SK-N-SH (cell line): ENCODE measurements at regions not wholly inside any gene's neighbourhood (a gene's known extent, or its start where the extent isn't known, plus 50 kb on each side); places are given as distances from the start of the nearest gene placed in this dataset.

Experiments
- CTCF ChIA-PET: fragments of 300-600, 350-600 bp; formaldehyde crosslinking; extraction: SDS; loops from one replicate; lab custom pipeline; 2021; lab: Yijun Ruan, JAX
- POLR2A ChIA-PET: fragments of 350-600 bp; sonication (Branson Sonifier 250); formaldehyde crosslinking; extraction: SDS; loops from one replicate; lab custom pipeline; 2020; ENCODE audit warnings: antibody characterized with exemption, inconsistent platforms; lab: Yijun Ruan, JAX
- DNase-seq: peaks from one replicate; pipeline ENCODE4 v3.0.0; 2012
- H2AFZ ChIP-seq: fragments of 200-600 bp; sonication (generic); 2 replicates; pipeline ENCODE4 v1.8.1; 2016; ENCODE audit warnings: antibody characterized with exemption, mild to moderate bottlenecking, low read depth
- H3F3A ChIP-seq: fragments of 200-600 bp; sonication (generic); replicated peaks from 2 replicates; pipeline ENCODE3; 2016; ENCODE audit warnings: antibody characterized with exemption, mild to moderate bottlenecking; ENCODE audit not compliant: insufficient read depth
- H3K27ac ChIP-seq, 2 experiments: fragments of 200-500 bp in 1 of 2; fragments of 200-600 bp in 1 of 2; sonication (Bioruptor generic) in 1 of 2; sonication (generic), shearing (Covaris generic) in 1 of 2; 2 replicates each; pipeline versions ENCODE4 v1.5.1 to v1.6.1; 2014 to 2016; ENCODE audit warnings: low read depth in 2 of 2, inconsistent platforms in 1 of 2, low read length in 1 of 2, mild to moderate bottlenecking in 1 of 2, mixed read lengths in 1 of 2
- H3K27me3 ChIP-seq: fragments of 200-600 bp; sonication (generic), shearing (Covaris generic); 2 replicates; pipeline ENCODE4 v1.6.1; 2016; ENCODE audit warnings: mixed run types; ENCODE audit not compliant: insufficient read depth
- H3K36me3 ChIP-seq, 2 experiments: fragments of 200-500 bp in 1 of 2; fragments of 200-600 bp in 1 of 2; sonication (Bioruptor generic) in 1 of 2; sonication (generic) in 1 of 2; replicated peaks in 1 of 2; 2 replicates each; pipeline versions ENCODE3 to v1.5.1; 2014 to 2016; ENCODE audit warnings: low read length in 1 of 2, mild to moderate bottlenecking in 1 of 2; ENCODE audit not compliant: insufficient read depth in 2 of 2, control insufficient read depth in 1 of 2
- H3K4me1 ChIP-seq, 2 experiments: fragments of 200-500 bp in 1 of 2; fragments of 200-600 bp in 1 of 2; sonication (Bioruptor generic) in 1 of 2; sonication (generic), shearing (Covaris generic) in 1 of 2; 2 replicates each; pipeline versions ENCODE4 v1.5.1 to v1.6.1; 2014 to 2016; ENCODE audit warnings: low read depth in 1 of 2, low read length in 1 of 2, mixed run types in 1 of 2; ENCODE audit not compliant: insufficient read depth in 2 of 2, control insufficient read depth in 1 of 2
- H3K4me2 ChIP-seq: fragments of 200-600 bp; sonication (generic), shearing (Covaris generic); 2 replicates; pipeline ENCODE4 v1.6.1; 2017; ENCODE audit warnings: mixed run types
- H3K4me3 ChIP-seq, 2 experiments: fragments of 200-500 bp in 1 of 2; fragments of 200-600 bp in 1 of 2; sonication (Bioruptor generic) in 1 of 2; sonication (generic), shearing (Covaris generic) in 1 of 2; 2 replicates each; pipeline versions ENCODE4 v1.5.1 to v1.8.1; 2014 to 2016; ENCODE audit warnings: low read depth in 2 of 2, inconsistent platforms in 1 of 2, low read length in 1 of 2, mild to moderate bottlenecking in 1 of 2, mixed read lengths in 1 of 2, moderate library complexity in 1 of 2
- H3K79me2 ChIP-seq: fragments of 200-600 bp; sonication (generic); 2 replicates; pipeline ENCODE4 v1.8.1; 2017; ENCODE audit warnings: mild to moderate bottlenecking; ENCODE audit not compliant: insufficient read depth
- H3K9ac ChIP-seq: fragments of 200-600 bp; sonication (generic); 2 replicates; pipeline ENCODE4 v1.6.1; 2017; ENCODE audit warnings: mixed run types
- H3K9me2 ChIP-seq: fragments of 200-600 bp; sonication (generic); 2 replicates; pipeline ENCODE4 v1.6.1; 2017; ENCODE audit warnings: mixed run types
- H3K9me3 ChIP-seq: fragments of 200-600 bp; sonication (generic); 2 replicates; pipeline ENCODE4 v1.6.1; 2017; ENCODE audit warnings: mixed run types, mild to moderate bottlenecking, moderate library complexity
- H4K20me1 ChIP-seq: fragments of 200-600 bp; sonication (generic); 2 replicates; pipeline ENCODE4 v1.6.1; 2017; ENCODE audit warnings: mild to moderate bottlenecking, mixed run types; ENCODE audit not compliant: insufficient read depth
- CHD2 ChIP-seq: fragments of 150-350 bp; IDR thresholded peaks from 2 replicates; pipeline ENCODE4 v1.6.1; 2018; ENCODE audit warnings: low read length; ENCODE audit not compliant: partially characterized antibody
- ELF1 ChIP-seq: IDR thresholded peaks from 2 replicates; pipeline ENCODE4 v1.4.0; 2012
- FOXJ3 ChIP-seq: sonication (generic); formaldehyde crosslinking; IDR thresholded peaks from 2 replicates; pipeline ENCODE4 v1.5.1; 2020; ENCODE audit warnings: mild to moderate bottlenecking, missing genetic modification reagents
- GABPA ChIP-seq: IDR thresholded peaks from 2 replicates; pipeline ENCODE4 v1.4.0; 2012; ENCODE audit warnings: low read depth, mild to moderate bottlenecking
- GATA2 ChIP-seq: sonication (generic); formaldehyde crosslinking; IDR thresholded peaks from 2 replicates; pipeline ENCODE4 v1.5.0; 2020; ENCODE audit warnings: mild to moderate bottlenecking, missing genetic modification reagents
- JUND ChIP-seq: IDR thresholded peaks from 2 replicates; pipeline ENCODE4 v1.4.0; 2012
- MEF2A ChIP-seq: IDR thresholded peaks from 2 replicates; pipeline ENCODE4 v1.4.0; 2012; ENCODE audit warnings: low read depth, borderline replicate concordance
- NFIC ChIP-seq: IDR thresholded peaks from 2 replicates; pipeline ENCODE4 v1.4.0; 2012; ENCODE audit warnings: borderline replicate concordance
- SMC3 ChIP-seq: IDR thresholded peaks from 2 replicates; pipeline ENCODE4 v1.6.1; 2012; ENCODE audit warnings: low read depth, low read length, improper control_type of control experiment
- TAF1 ChIP-seq: IDR thresholded peaks from 2 replicates; pipeline ENCODE4 v1.6.1; 2012; ENCODE audit warnings: low read depth, mild to moderate bottlenecking, low read length, moderate library complexity, borderline replicate concordance
- WGBS: methylation state at CpG from one replicate; pipeline ENCODE4 v1.1.6; 2017; ENCODE audit warnings: low lambda C conversion rate; 5-methylcytosine and 5-hydroxymethylcytosine counted together
- TF ChIP-seq, protein P1 (sequence below): fragments of 150-350 bp; IDR thresholded peaks from 2 replicates; pipeline ENCODE4 v1.6.1; 2017; ENCODE audit warnings: antibody characterized with exemption, low read length, low read depth, borderline replicate concordance
- TF ChIP-seq, protein P2 (sequence below): IDR thresholded peaks from 2 replicates; pipeline ENCODE4 v1.4.0; 2012; ENCODE audit warnings: low read depth, borderline replicate concordance
- TF ChIP-seq, protein P3 (sequence below): IDR thresholded peaks from 2 replicates; pipeline ENCODE4 v1.6.1; 2012; ENCODE audit warnings: mild to moderate bottlenecking, low read depth, low read length, moderate library complexity
- TF ChIP-seq, protein P4 (sequence below): IDR thresholded peaks from 2 replicates; pipeline ENCODE4; 2012
- TF ChIP-seq, protein P5 (sequence below): fragments of 150-350 bp; IDR thresholded peaks from 2 replicates; pipeline ENCODE4 v1.6.1; 2016; ENCODE audit warnings: mild to moderate bottlenecking, low read depth, low read length
- TF ChIP-seq, protein P6 (sequence below): IDR thresholded peaks from 2 replicates; pipeline ENCODE4 v1.4.0; 2012; ENCODE audit warnings: low read depth, borderline replicate concordance

DNA sequence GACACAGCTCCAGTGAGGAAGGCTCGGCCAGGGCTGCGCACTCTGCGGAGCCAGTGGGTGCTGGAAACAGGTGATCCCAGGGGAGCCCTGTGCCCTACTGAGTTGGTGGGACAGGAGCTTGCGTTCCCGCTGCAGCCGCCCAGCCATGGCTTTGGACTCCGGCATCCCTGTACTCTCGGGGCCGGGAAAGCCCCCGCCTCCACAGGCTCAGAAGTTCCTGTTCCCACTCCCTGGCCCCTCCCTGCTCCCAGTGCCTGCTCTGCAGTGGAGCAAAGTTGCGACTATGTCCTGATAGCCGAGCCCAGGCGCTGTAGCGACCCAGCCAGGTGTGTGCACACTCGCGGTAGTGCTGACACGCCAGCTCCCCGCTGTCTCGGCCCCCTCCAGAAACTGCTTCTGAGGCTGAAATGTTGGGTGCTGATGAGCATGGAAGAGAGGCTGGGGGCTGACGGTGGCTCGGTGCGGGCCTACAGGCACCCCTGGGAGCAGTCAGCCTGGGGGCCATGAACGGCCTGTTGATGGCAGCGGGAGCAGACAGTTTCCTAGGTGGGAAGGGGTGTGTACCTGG lies 344.6 kb upstream of the MGAT4C start:
- no peaks in the 10 kb centered on the region for H3K4me1 ChIP-seq
- no peaks in the 10 kb centered on the region for H4K20me1 ChIP-seq
- no peaks in the 10 kb centered on the region for H3F3A ChIP-seq
- no peaks in the 10 kb centered on the region for H3K9me3 ChIP-seq
- H3K27me3 ChIP-seq, result no peaks in the 10 kb centered on the region
- no peak overlapping the region for H3K27ac ChIP-seq
- WGBS, result 99% methylated on average over 17 of the region's 24 CpGs
- POLR2A ChIA-PET, result no interaction called here
- CTCF ChIA-PET, result no interaction called here
- H3K4me3 ChIP-seq, result no peak overlapping the region
- H3K79me2 ChIP-seq, result no peaks in the 10 kb centered on the region
- no peak overlapping the region for H2AFZ ChIP-seq
- H3K9me2 ChIP-seq, result 0 out of 2 replicates have a peak, but pooled peaks cover 4% of the 10 kb centered on the region
- no peak overlapping the region for H3K9ac ChIP-seq
- no peaks in the 10 kb centered on the region for H3K36me3 ChIP-seq
- DNase-seq, result no peak
- H3K4me2 ChIP-seq, result no peak overlapping the region
- TF ChIP-seq, protein P1, sequence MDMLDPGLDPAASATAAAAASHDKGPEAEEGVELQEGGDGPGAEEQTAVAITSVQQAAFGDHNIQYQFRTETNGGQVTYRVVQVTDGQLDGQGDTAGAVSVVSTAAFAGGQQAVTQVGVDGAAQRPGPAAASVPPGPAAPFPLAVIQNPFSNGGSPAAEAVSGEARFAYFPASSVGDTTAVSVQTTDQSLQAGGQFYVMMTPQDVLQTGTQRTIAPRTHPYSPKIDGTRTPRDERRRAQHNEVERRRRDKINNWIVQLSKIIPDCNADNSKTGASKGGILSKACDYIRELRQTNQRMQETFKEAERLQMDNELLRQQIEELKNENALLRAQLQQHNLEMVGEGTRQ, result no peak
- no peak for TF ChIP-seq TAF1
- TF ChIP-seq NFIC, result no peak
- TF ChIP-seq JUND, result no peak
- TF ChIP-seq, protein P2, sequence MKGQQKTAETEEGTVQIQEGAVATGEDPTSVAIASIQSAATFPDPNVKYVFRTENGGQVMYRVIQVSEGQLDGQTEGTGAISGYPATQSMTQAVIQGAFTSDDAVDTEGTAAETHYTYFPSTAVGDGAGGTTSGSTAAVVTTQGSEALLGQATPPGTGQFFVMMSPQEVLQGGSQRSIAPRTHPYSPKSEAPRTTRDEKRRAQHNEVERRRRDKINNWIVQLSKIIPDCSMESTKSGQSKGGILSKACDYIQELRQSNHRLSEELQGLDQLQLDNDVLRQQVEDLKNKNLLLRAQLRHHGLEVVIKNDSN, result no peak
- no peak for TF ChIP-seq MEF2A
- no peak for TF ChIP-seq SMC3
- TF ChIP-seq, protein P3, sequence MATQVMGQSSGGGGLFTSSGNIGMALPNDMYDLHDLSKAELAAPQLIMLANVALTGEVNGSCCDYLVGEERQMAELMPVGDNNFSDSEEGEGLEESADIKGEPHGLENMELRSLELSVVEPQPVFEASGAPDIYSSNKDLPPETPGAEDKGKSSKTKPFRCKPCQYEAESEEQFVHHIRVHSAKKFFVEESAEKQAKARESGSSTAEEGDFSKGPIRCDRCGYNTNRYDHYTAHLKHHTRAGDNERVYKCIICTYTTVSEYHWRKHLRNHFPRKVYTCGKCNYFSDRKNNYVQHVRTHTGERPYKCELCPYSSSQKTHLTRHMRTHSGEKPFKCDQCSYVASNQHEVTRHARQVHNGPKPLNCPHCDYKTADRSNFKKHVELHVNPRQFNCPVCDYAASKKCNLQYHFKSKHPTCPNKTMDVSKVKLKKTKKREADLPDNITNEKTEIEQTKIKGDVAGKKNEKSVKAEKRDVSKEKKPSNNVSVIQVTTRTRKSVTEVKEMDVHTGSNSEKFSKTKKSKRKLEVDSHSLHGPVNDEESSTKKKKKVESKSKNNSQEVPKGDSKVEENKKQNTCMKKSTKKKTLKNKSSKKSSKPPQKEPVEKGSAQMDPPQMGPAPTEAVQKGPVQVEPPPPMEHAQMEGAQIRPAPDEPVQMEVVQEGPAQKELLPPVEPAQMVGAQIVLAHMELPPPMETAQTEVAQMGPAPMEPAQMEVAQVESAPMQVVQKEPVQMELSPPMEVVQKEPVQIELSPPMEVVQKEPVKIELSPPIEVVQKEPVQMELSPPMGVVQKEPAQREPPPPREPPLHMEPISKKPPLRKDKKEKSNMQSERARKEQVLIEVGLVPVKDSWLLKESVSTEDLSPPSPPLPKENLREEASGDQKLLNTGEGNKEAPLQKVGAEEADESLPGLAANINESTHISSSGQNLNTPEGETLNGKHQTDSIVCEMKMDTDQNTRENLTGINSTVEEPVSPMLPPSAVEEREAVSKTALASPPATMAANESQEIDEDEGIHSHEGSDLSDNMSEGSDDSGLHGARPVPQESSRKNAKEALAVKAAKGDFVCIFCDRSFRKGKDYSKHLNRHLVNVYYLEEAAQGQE, result no peak

DNA sequence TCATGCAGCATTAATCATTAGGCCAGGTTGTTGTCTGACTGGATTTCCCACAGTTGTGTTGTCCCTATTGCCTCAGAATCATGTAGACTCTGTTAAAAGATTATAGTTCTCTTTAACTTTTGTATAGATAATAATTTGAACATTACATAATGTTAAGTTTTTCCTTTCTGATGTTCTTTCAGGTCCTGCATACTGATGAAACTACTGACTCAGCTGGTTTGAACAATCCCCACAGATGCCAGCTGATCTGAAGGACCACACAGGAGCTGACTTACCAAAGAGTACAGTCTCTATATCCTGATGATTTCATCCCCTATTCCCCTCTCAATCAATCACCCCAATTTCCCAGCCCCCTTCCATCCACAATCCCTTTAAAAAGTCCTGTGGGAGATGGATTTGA lies 341.2 kb upstream of the MGAT4C start:
- Histone ChIP-seq H3K4me3 (no peak overlapping the region), H3K36me3 (no peaks in the 10 kb centered on the region), H3K4me2 (no peak overlapping the region), H3K9me2 (0 out of 2 replicates have a peak, but pooled peaks cover 4% of the 10 kb centered on the region), H3K79me2 (no peaks in the 10 kb centered on the region), H3K27me3 (no peaks in the 10 kb centered on the region), H3K4me1 (no peaks in the 10 kb centered on the region), H3K9me3 (no peaks in the 10 kb centered on the region), H2AFZ (no peak overlapping the region), H3F3A (no peaks in the 10 kb centered on the region), H3K9ac (no peak overlapping the region), H3K27ac (no peak overlapping the region), H4K20me1 (no peaks in the 10 kb centered on the region)
- no peak for DNase-seq
- ChIA-PET CTCF (interaction anchor here (1.2 kb wide), 1 partner anchor 24 kb away, joined by 5 read pairs; no protein-coding TSS in a partner anchor), POLR2A (no interaction called here)
- TF ChIP-seq FOXJ3 (CRISPR knock-in tag) (no peak), GATA2 (no peak), CHD2 (no peak), ELF1 (no peak), GABPA (no peak)
- TF ChIP-seq, protein P2, result no peak
- TF ChIP-seq, protein P4, sequence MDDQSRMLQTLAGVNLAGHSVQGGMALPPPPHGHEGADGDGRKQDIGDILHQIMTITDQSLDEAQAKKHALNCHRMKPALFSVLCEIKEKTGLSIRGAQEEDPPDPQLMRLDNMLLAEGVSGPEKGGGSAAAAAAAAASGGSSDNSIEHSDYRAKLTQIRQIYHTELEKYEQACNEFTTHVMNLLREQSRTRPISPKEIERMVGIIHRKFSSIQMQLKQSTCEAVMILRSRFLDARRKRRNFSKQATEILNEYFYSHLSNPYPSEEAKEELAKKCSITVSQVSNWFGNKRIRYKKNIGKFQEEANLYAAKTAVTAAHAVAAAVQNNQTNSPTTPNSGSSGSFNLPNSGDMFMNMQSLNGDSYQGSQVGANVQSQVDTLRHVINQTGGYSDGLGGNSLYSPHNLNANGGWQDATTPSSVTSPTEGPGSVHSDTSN, result no peak
- TF ChIP-seq, protein P5, sequence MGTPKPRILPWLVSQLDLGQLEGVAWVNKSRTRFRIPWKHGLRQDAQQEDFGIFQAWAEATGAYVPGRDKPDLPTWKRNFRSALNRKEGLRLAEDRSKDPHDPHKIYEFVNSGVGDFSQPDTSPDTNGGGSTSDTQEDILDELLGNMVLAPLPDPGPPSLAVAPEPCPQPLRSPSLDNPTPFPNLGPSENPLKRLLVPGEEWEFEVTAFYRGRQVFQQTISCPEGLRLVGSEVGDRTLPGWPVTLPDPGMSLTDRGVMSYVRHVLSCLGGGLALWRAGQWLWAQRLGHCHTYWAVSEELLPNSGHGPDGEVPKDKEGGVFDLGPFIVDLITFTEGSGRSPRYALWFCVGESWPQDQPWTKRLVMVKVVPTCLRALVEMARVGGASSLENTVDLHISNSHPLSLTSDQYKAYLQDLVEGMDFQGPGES, result no peak
- TF ChIP-seq, protein P6, sequence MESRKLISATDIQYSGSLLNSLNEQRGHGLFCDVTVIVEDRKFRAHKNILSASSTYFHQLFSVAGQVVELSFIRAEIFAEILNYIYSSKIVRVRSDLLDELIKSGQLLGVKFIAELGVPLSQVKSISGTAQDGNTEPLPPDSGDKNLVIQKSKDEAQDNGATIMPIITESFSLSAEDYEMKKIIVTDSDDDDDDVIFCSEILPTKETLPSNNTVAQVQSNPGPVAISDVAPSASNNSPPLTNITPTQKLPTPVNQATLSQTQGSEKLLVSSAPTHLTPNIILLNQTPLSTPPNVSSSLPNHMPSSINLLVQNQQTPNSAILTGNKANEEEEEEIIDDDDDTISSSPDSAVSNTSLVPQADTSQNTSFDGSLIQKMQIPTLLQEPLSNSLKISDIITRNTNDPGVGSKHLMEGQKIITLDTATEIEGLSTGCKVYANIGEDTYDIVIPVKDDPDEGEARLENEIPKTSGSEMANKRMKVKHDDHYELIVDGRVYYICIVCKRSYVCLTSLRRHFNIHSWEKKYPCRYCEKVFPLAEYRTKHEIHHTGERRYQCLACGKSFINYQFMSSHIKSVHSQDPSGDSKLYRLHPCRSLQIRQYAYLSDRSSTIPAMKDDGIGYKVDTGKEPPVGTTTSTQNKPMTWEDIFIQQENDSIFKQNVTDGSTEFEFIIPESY, result no peak
